CD4-positive, alpha-beta T cell treated with Interleukin-15 for 1 hour (primary cell): ENCODE measurements at regions not wholly inside any gene's neighbourhood (a gene's known extent, or its start where the extent isn't known, plus 50 kb on each side); places are given as distances from the start of the nearest gene placed in this dataset.

Experiments
- DNase-seq: peaks from one replicate; pipeline ENCODE4 v3.0.0-alpha.2; 2020

DNA sequence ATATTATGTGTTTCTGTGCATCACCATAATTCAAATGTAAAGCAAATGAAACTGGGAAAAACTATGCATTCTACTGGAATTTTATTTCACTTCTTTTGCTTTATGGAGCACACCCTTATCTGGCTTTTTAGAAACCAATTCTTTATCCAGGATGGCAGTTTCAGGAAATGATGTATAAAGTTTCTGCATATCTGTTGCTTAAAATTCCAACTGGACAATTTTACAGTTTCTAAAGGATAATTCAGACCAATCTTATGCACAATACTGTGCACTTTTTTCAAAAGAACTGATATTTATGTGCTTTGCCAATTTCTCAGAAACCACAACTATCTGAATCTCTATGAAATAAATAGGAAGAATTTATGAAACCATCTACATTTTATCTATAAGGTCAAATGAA, 246.5 kb upstream of the MIR17HG start:
- no peak for DNase-seq

DNA sequence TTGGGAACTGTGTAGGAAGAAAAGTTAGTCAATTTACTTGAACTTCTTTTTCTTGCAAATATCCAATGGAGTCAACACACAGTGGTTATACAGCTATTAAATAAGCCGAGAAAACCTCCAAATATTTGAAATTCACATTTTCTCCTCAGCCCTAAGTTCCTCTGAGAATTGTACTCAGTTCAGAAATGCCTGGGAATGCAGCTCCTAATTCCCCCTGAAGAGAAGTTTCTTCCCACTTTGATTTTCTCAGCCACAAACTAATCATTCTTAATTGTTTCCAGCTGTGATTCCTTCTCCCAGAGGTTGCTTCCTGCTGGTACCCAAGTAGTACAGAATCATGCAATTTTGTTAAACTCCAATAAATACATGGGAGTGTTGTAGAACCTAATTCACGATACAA, 246.1 kb upstream of the MIR17HG start:
- no peak for DNase-seq

- no peak for DNase-seq
These were observed 242.2 kb upstream of the MIR17HG start for GRCh38 chr13:91105270-91105669.

DNA sequence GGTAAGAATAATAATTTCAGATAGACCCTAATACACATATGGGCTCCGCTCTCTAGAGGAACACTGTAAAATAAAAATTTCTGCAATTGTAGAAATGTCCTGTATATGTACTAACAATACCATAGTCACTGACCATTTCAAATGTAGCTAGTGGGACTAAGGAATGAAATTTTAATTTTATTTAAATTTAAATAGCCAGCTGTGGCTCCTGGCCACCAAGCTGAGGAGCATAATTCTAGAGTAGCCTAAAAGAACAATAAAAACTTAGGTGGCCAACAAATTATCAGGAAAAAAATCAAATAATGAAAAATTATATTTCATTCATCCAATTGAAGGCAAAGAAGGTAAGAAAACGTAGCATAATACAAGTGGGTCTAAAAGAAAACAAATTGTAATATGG, 240.9 kb upstream of the MIR17HG start:
- no peak for DNase-seq

GRCh38 chr13:91108315-91108714, 239.2 kb upstream of the MIR17HG start:
- DNase-seq = no peak

DNA sequence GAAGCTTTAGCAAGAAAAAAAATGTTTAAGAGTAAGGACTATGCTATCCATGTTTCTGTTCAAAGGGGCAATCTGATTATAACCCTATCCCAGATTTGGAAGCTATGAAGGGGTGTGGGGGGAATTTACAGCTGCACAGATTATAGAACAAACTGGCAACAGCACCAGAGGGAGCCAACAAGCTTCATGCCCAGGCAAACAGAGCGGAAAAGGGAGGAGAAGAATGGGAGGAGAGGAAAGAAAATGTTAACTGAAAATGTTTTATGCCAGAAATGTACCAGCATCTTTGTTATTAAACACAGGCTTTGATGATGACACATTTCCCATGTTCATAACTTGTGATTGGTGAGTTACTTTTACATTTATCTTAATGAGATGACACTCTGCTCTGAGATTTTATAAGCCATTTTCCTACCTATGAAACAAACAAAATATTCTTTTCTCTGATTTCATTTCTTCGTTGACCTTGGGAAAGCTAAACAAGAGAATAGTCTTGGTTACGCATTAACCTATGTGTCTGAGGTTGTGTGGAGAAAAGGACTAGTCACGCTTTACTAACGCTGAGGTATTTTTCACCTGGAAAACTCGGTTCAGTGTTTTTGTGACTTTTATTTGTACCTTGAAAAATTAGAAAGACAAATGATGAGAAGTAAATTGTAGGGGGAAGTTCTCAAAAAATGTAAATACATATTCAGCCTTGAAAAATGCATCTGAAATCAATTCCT, 235.8 kb upstream of the MIR17HG start:
- no peak for DNase-seq

- no peak for DNase-seq
These were observed 235.1 kb upstream of the MIR17HG start for GRCh38 chr13:91112201-91112923.

DNA sequence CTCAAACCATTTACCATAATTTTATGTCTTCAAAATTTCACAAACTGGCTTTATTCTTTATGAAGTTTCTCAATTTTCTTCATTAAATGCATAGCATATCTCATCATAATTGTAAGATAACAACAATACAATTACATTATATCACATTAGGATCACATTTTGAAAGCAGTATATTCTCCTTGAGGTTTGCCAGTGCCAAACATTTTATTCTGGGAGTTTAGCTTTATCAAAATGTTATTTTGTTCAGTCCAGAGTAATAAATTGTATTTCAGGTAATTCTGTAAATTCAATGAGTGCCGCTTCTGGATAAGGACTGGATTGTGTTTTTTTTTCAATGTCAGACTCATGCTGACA, 234.6 kb upstream of the MIR17HG start:
- no peak for DNase-seq

DNA sequence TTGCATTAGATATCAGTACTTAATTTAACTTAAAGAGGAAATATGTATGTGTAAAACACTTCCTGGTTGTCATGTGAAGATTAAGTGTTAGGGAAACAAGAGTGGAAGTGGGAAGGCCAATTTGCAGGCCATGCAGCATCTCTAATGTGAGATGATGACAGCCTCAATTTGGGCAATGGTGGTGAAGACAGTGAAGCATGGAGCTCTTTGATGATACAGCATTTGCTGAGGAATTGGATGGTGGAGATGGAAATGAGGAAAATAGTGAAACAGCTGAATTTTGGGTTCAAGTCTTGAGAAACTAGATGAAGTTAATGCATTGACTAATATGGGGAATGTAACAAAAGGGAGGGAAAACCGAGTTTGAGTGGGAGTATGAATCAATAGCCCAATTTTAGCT, 231.7 kb upstream of the MIR17HG start:
- no peak for DNase-seq

- no peak for DNase-seq
These were observed 230.1 kb upstream of the MIR17HG start for GRCh38 chr13:91117351-91117750.

DNA sequence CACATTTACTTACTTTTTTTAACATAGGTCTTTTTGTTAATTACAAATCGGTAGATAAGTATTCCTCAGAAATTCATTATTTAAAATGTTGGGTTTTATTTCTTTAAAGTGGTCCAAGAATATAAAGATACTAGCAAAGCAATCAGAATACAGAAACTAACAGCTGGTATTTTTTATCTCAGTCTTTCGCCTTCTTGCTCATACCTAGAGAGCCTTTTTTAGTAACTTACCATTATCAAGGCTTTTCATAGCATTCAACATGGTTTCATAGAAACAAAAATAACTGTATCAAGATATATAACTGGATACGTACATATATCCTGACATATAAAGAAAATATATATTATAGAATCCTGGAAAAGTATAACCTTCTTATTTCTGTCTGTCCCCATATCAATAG, 227.8 kb upstream of the MIR17HG start:
- no peak for DNase-seq

DNA sequence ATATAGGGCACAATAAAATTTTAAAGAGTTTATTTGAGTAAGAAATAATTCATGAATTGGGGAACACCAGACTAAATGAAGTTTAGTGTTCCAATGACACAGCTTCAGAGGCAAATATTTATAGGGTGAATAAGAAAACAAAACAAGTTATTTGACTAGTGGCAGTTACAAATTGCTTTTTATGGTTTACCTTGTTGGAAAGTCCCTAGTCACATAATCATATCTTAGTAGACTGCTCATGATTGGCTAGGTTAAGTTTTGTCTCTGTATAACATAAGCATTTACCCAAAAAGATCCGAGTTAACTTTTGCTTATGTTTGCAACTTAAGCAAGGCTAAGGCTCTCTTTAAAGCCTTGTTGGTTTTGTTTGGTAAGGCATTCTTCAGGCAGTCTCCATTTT, 224.7 kb upstream of the MIR17HG start:
- no peak for DNase-seq

DNA sequence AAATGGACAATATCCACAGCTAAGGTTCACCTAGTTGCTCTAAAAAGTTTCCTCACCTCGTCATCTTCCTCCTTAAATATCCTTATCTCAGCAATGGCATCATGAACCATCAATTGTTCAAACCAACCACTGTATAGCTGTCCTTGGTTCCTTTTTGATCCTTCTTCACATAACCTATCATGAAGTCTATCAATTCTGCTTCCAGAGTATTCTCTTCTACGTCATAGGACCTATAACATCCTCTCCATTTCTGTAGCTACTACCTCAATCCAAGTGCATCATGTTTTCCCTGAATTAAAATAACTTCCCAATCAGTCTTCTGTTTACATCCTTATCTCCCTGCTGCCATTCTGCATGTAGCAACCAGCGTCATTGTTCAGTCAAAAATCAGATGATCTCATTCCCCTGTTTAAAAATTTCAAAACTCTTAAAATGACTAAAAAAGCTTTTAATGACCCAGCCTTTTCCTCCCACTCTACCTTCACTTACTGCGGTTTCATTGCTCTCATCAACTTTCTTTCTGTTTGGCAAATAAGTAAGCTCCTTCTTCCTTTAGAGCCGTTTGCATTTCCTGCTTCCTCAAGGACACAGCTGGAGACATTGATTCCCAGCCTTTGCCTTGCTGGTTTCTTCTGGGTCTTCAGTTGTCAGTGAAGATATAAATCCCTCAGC, 223.9 kb upstream of the MIR17HG start:
- DNase-seq = no peak

DNA sequence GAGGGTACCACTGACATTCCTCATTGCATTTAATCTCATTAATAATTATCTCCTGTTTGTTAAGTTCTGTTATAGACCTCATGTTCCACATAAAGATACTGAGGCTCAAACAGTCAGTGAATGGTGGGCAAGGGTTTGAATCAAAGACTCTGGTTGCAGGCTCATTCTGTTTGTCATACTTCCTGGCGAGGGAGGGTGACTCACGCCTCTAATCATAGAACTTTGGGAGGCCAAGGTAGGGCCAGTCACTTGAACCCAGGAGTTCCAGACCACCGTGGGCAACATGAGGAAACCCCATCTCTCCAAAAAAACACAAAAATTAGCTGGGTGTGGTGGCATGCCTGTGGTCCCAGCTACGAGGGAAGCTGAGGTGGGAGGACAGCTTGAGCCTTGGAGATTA, 220.7 kb upstream of the MIR17HG start:
- DNase-seq = no peak

- no peak for DNase-seq
These were observed 219.5 kb upstream of the MIR17HG start for GRCh38 chr13:91127995-91128394.

DNA sequence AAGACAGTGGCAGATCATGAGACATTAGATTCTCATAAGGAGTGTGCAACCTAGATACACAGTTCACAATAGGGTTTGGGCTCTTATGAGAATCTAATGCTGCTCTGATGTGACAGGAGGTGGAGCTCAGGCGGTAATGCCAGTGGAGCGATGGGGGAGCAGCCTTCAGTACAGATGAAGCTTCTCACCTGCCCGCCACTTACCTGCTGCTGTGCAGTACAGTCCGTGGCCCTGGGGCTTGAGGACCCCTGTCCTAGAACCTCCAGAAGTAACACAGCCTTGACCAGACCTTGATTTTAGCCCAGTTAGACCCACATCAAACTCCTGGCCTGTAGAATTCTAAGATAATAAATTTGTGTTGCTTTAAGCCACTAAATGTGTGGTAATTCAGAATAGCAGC, 215.1 kb upstream of the MIR17HG start:
- DNase-seq = no peak

DNA sequence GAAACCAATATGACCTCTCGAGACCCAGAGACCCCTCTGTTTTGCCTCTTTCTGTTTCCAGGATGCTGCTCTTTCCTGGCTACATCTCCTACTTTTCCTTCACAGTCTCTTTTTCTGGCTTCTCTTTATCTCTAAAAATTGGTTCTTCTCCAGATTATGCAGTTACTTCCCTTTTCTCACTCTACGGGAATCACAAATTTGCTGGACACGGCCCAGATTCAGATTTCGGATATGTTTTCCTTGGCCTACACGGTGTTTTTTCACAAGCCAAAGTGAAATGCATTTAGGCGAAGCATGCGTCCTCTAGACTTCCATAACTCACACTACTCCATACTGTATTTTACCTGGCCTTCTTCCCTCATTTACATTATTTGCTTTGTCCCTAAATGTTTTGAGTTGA, 214.7 kb upstream of the MIR17HG start:
- DNase-seq = no peak

- DNase-seq = no peak
These were observed 213.3 kb upstream of the MIR17HG start for GRCh38 chr13:91133941-91134802.

GRCh38 chr13:91134803-91135184, 212.7 kb upstream of the MIR17HG start:
- no peak for DNase-seq

GRCh38 chr13:91135376-91135775, 212.1 kb upstream of the MIR17HG start:
- DNase-seq = no peak

- no peak for DNase-seq
These were observed 211.5 kb upstream of the MIR17HG start for GRCh38 chr13:91135968-91136367.

GRCh38 chr13:91136806-91137205, 210.7 kb upstream of the MIR17HG start:
- no peak for DNase-seq

- no peak for DNase-seq
These were observed 208.3 kb upstream of the MIR17HG start for GRCh38 chr13:91139232-91139631.
